Kidney glomerular epithelial cell (primary cell): ENCODE measurements at regions not wholly inside any gene's neighbourhood (a gene's known extent, or its start where the extent isn't known, plus 50 kb on each side); places are given as distances from the start of the nearest gene placed in this dataset.

Experiments
- DNase-seq: peaks from one replicate; lab custom pipeline; 2025; lab: John Stamatoyannopoulos, UW

- no peak for DNase-seq
Measured at GRCh38 chr2:235141411-235142128, 189.8 kb downstream of the SH3BP4 start.

- DNase-seq: no peak
Measured at GRCh38 chr2:235142601-235143000, 190.8 kb downstream of the SH3BP4 start.

- DNase-seq: no peak
Measured at GRCh38 chr2:235143789-235144188, 192.0 kb downstream of the SH3BP4 start.

- DNase-seq: no peak
Measured at GRCh38 chr2:235144291-235144690, 192.5 kb downstream of the SH3BP4 start.

- DNase-seq: no peak
Measured at GRCh38 chr2:235146206-235146605, 194.4 kb downstream of the SH3BP4 start.

GRCh38 chr2:235146871-235147565, 195.2 kb downstream of the SH3BP4 start:
- DNase-seq: no peak

- DNase-seq: no peak
Measured at GRCh38 chr2:235148201-235149170, 196.7 kb downstream of the SH3BP4 start.

GRCh38 chr2:235149240-235149659, 197.4 kb downstream of the SH3BP4 start:
- DNase-seq: no peak

- DNase-seq: no peak
Measured at GRCh38 chr2:235149736-235150135, 197.9 kb downstream of the SH3BP4 start.

- DNase-seq: no peak
Measured at GRCh38 chr2:235151152-235151551, 199.3 kb downstream of the SH3BP4 start.

GRCh38 chr2:235155163-235155562, 203.3 kb downstream of the SH3BP4 start:
- DNase-seq: no peak

GRCh38 chr2:235156055-235156454, 204.2 kb downstream of the SH3BP4 start:
- no peak for DNase-seq

GRCh38 chr2:235157746-235158482, 206.1 kb downstream of the SH3BP4 start:
- DNase-seq: no peak

- no peak for DNase-seq
Measured at GRCh38 chr2:235160281-235160810, 208.5 kb downstream of the SH3BP4 start.

GRCh38 chr2:235161565-235161964, 209.7 kb downstream of the SH3BP4 start:
- DNase-seq: no peak

GRCh38 chr2:235162082-235162836, 210.4 kb downstream of the SH3BP4 start:
- DNase-seq: no peak

- DNase-seq: no peak
Measured at GRCh38 chr2:235162837-235163197, 211.0 kb downstream of the SH3BP4 start.

- no peak for DNase-seq
Measured at GRCh38 chr2:235165136-235165535, 213.3 kb downstream of the SH3BP4 start.

- DNase-seq: no peak
Measured at GRCh38 chr2:235165631-235166030, 213.8 kb downstream of the SH3BP4 start.

GRCh38 chr2:235168174-235168979, 216.6 kb downstream of the SH3BP4 start:
- no peak for DNase-seq
